GM18499 (cell line): ENCODE measurements at regions not wholly inside any gene's neighbourhood (a gene's known extent, or its start where the extent isn't known, plus 50 kb on each side); places are given as distances from the start of the nearest gene placed in this dataset.
"Not testable (repeated sequence)": the region's sequence is repeated elsewhere in the genome, so short reads cannot be mapped to it uniquely, and the experiment has no call there.

Experiments used
- ATAC-seq: cut with Tn5 transposase; IDR thresholded peaks from one replicate; pipeline ENCODE4 v1.9.1; 2021; ENCODE audit warnings: moderate number of reproducible peaks; ENCODE audit not compliant: insufficient read depth, unreplicated experiment

DNA sequence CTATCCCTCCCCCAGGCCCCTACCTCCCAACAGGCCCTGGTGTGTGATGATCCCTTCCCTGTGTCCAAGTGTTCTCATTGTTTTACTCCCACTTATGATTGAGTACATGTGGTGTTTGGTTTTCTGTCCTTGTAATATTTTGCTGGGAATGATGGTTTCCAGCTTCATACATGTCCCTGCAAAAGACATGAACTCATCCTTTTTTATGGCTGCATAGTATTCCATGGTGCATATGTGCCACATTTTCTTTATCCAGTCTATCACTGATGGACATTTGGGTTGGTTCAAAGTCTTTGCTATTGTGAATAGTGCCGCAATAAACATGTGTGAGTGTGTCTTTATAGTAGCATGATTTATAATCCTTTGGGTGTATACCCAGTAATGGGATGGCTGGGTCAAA is 151.7 kb downstream of the VSIG4 start:
- ATAC-seq: not testable (repeated sequence)

GRCh38 chrX:65883556-65883955 is 156.3 kb downstream of the VSIG4 start:
- ATAC-seq: no peak

GRCh38 chrX:65879977-65880799 is 159.7 kb downstream of the VSIG4 start:
- ATAC-seq: no peak

GRCh38 chrX:65878456-65878855 is 161.4 kb downstream of the VSIG4 start:
- no peak for ATAC-seq

DNA sequence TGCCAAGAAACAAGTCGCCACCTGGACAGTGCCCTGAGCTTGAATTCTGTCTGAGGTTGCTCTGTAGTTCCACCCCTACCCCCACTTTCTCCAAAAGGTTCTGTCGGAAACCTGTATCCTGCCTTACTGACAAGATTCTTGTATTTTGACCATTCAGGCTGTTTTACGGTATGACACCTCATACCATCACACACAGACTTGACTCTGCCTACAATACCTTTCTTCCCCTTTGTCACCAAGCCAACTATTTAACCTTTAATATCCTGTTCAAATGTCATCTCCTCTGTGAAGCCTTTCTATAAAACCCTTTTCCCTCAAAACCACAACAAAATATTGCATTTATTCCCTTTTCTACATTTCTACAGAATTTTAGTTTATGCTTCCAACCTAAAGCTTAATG is 161.9 kb downstream of the VSIG4 start:
- no peak for ATAC-seq

DNA sequence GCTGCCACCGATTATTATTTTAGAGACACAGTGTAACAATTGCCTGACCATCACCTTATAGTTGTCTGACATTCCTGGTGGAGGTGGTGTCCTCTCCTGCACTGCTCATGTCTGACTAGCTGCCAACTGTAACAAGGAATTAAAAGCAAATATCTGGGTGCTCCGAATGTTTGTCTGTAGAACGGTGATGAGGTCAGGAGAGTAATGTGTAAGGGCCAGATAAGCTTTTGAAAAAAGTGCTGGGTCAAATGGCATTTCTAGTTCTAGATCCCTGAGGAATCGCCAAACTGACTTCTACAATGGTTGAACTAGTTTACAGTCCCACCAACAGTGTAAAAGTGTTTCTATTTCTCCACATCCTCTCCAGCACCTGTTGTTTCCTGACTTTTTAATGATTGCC is 164.3 kb downstream of the VSIG4 start:
- ATAC-seq: not testable (repeated sequence)

DNA sequence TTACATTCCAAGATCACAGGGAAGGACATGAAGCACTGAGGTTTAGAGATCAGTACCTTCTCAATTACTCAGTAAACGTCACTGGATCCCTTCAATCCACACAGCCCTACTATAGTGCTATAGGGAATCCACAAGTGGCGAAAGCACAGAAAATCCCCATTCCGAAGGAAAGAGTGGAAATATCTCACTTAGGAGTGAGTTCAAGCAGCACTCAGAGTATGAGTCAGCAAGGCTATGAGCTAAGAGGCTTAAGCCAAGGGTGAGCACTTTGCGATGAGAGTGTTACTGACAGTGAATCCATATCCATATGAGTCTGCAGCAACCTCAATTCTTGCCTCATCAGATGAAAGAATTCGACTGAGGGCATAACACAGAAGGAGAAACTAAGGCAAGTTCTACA is 165.1 kb downstream of the VSIG4 start:
- no peak for ATAC-seq

DNA sequence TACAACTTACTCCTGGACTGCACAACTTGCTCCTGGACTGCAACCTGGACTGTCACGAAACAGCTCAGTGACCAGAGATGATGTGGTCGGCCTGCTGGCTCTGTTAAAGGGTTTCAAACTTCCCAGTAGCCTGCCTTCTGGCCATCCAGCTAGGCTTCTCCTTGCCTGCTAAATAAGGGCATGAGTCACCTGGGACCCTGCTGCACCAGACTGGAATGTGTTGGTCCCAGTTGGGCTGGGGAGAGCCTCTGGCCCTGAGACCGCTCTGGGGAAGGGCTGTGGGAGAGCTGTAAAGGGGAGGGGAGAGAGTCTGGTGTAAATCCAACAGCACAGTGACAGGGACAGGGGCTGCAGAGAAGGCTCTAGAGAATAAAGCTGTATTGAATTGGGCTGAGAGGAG is 165.8 kb downstream of the VSIG4 start:
- ATAC-seq: no peak

- ATAC-seq: no peak
Measured at GRCh38 chrX:65873385-65873784, 166.5 kb downstream of the VSIG4 start.

GRCh38 chrX:65871671-65872311 is 168.1 kb downstream of the VSIG4 start:
- ATAC-seq: no peak

DNA sequence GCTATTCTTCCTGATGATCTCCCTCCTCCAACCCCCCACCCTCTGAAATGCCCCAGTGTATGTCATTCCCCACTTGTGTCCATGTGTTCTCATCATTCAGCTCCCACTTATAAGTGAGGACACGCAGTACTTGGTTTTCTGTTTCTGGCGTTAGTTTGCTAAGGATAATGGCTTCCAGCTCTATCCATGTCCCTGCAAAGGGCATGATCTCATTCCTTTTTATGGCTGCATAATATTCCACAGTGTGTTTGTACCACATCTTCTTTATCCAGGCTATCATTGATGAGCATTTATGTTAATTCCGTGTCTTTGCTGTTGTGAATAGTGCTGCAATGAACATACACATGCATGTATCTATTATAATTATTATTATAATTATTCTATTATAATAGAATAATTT is 169.3 kb downstream of the VSIG4 start:
- ATAC-seq: not testable (repeated sequence)

- no peak for ATAC-seq
Measured at GRCh38 chrX:65866773-65867172, 173.1 kb downstream of the VSIG4 start.

DNA sequence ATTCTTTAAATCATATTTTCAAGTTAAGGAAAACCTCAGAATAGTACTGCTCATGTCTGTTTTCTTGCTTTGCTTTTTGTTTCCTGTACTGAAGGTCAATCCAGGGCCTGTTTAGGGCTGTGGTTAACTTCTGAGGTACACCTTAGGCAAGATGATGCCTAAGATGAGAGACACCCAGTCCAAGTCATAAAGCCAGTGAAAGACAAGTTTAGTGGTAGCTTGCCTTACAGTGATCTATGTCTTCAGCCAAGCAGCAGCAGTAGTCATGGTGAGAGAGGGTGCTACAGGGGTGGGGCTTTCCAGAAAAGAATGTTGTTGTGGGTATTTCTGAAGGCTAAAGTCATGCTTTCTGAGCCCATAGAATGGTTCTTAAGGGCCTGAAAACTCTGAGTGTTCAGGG is 173.7 kb downstream of the VSIG4 start:
- ATAC-seq: peak; percentile 85

DNA sequence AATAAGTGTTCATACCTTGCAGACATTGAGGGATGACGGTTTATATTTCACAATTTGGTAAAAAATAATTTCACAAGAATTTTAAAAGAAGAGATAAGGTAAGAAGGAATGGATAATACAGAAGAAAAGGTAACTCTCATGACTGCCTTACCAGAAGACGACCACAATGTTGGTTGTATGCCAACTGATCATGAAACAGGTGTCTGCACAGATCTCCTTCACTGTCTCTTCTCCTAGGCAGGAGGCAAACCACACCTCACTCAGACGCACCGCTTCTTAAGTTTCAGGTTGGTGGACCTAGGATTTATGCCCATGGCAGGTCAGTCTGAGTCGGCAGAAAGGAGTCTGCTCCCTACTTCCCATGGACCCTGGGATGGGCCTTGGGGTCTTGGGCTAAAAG is 177.2 kb downstream of the VSIG4 start:
- ATAC-seq: no peak

GRCh38 chrX:65859299-65859698 is 180.6 kb downstream of the VSIG4 start:
- ATAC-seq: no peak

DNA sequence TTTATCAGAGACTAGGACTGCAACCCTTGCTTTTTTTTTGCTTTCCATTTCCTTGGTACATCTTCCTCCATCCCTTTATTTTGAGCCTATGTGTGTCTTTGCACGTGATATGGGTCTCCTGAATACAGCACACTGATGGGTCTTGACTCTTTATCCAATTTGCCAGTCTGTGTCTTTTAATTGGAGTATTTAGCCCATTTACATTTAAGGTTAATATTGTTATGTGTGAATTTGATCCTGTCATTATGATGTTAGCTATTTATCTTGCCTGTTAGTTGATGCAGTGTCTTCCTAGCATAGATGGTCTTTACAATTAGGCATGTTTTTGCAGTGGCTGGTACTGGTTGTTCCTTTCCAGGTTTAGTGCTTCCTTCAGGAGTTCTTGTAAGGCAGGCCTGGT is 185.4 kb downstream of the VSIG4 start:
- ATAC-seq: not testable (repeated sequence)

GRCh38 chrX:65851306-65851705 is 183.9 kb downstream of the MSN start:
- ATAC-seq: not testable (repeated sequence)

- ATAC-seq: not testable (repeated sequence)
Measured at GRCh38 chrX:65850821-65851220, 183.4 kb downstream of the MSN start.

- no peak for ATAC-seq
Measured at GRCh38 chrX:65846974-65847373, 179.5 kb downstream of the MSN start.

GRCh38 chrX:65841263-65841662 is 173.8 kb downstream of the MSN start:
- ATAC-seq: no peak

DNA sequence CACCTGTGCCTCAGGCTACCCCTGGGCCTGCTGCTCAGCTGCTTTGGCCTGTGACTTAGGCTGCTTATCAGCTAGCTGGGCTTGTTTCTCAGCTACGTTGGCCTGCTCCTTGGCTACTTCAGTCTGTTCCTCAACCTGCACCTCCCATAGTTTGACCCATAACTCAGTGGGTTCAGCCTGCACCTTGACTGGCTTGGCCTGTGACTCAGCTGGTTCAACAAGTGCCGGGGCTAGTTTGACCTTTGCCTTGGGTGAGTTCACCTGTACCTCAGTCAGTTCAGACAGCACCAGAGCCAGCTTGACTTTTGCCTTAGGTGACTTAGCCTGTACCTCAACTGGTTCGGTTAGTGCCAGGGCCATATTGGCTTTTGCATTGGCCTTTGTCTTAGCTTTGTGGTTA is 171.2 kb downstream of the MSN start:
- ATAC-seq: no peak
